ENCODE measurements at regions not wholly inside any gene's neighbourhood (a gene's known extent, or its start where the extent isn't known, plus 50 kb on each side); places are given as distances from the start of the nearest gene placed in this dataset.
"Not testable (repeated sequence)": the region's sequence is repeated elsewhere in the genome, so short reads cannot be mapped to it uniquely, and the experiment has no call there.

DNA sequence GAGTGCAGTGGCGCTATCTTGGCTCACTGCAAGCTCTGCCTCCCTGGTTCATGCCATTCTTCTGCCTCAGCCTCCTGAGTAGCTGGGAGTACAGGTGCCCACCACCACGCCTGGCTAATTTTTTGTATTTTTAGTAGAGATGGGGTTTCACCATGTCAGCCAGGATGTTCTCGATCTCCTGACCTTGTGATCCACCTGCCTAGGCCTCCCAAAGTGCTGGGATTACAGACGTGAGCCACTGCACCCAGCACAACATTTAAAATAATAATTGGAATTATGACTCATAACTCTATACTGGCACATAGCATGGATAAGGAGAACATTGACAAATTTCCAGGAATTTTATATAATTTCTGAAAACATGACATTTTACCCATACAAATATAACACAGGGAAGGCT is 54.2 kb downstream of the DBET start:
- not testable (repeated sequence) for DNase-seq

- DNase-seq, result not testable (repeated sequence)
Measured at GRCh38 chr4:190119474-190119873, 54.1 kb upstream of the DUX4 start.

GRCh38 chr4:190120111-190120514 is 53.5 kb upstream of the DUX4 start:
- DNase-seq, result not testable (repeated sequence)

DNA sequence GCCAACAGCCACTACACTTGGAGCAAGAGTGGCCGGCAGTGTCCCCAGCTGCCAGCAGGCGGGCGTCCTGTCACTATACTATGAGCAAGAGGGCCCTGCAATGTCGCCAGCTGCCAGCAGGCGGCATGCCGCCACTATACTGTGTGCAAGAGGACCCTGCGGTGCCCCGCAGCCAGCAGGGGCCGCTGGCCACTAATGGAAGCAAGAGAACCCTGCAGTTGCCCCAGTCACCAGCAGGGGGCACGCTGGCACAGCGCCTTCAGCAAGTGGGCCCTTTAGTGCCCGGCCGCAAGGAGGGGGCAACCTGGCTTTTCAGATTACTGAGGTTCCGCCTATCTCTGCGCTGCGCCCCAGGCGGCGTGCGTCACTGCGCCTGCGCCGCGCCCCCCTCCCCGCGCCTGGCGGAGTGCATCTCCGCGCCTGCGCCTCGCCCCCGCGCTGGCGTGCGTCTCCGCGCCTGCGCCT is 53.0 kb upstream of the DUX4 start:
- DNase-seq, result not testable (repeated sequence)

GRCh38 chr4:190121076-190121671 is 52.4 kb upstream of the DUX4 start:
- not testable (repeated sequence) for DNase-seq

DNA sequence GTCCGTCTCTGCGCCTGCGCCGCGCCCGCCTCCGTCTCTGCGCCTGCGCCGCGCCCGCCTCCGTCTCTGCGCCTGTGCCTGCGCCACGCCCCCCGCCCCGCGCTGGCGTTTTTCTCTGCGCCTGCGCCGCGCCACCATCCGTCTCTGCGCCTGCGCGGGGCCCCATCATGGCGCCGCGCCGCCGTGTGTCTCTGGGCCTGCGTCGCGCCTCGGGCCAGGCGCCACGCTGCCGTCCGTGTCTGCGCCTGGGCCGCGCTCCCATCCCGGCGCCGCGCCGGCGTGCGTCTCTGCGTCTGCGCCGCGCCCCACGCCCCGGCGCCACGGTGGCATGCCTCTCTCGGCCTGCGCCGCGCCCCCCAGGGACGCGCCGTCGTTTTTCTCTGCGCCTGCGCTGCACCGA is 51.8 kb upstream of the DUX4 start:
- DNase-seq, result no peak

GRCh38 chr4:190122161-190123142 is 51.1 kb upstream of the DUX4 start:
- DNase-seq, result peak; percentile 53
